ENCODE measurements at regions not wholly inside any gene's neighbourhood (a gene's known extent, or its start where the extent isn't known, plus 50 kb on each side); places are given as distances from the start of the nearest gene placed in this dataset.

- H3K36me3 ChIP-seq: no peaks in the 10 kb centered on the region
- no peak for DNase-seq
- no peak overlapping the region for H3K4me3 ChIP-seq
- no peaks in the 10 kb centered on the region for H3K9me3 ChIP-seq
- intact Hi-C loops (cut with DNase I; ENCODE audit: low total_unique reads): no loop called here
- H3K4me1 ChIP-seq: no peaks in the 10 kb centered on the region
- no peaks in the 10 kb centered on the region for H3K27me3 ChIP-seq
- no peak for TF ChIP-seq POLR2A (IDR thresholded peaks at IDR 0.05)
- H3K27ac ChIP-seq: no peak overlapping the region
Measured at GRCh38 chr1:82273816-82274215, 473.1 kb downstream of the ADGRL2 start.

GRCh38 chr1:82269431-82269830 is 468.7 kb downstream of the ADGRL2 start:
- Histone ChIP-seq H3K27ac (no peak overlapping the region), H3K9me3 (no peaks in the 10 kb centered on the region), H3K4me3 (no peak overlapping the region), H3K4me1 (no peaks in the 10 kb centered on the region), H3K36me3 (no peaks in the 10 kb centered on the region), H3K27me3 (no peaks in the 10 kb centered on the region)
- intact Hi-C loops (cut with DNase I; ENCODE audit: low total_unique reads): no loop called here
- TF ChIP-seq POLR2A (IDR thresholded peaks at IDR 0.05): no peak
- no peak for TF ChIP-seq CTCF (IDR thresholded peaks at IDR 0.05)
- DNase-seq: no peak

DNA sequence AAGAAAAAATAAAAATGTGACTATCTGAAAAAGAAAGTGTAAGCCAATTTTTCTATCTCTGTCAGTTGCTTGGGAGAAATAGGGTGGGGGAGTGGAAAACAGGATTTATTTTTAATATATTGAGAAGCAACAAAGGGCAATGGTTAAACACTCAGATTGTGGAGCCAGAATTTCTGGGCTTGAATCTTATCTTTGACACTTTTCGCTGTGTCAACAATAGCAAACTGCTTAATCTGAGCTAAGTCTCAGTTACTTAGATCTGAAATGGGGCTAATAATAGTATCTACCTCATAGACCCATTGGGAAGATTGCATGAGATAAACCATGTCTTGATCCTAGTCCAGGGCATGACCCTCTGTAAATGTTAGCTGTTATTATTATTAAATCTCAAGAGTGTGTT is 468.1 kb downstream of the ADGRL2 start:
- Histone ChIP-seq H3K36me3 (no peaks in the 10 kb centered on the region), H3K4me3 (no peak overlapping the region), H3K9me3 (no peaks in the 10 kb centered on the region), H3K27me3 (no peaks in the 10 kb centered on the region), H3K27ac (no peak overlapping the region), H3K4me1 (no peaks in the 10 kb centered on the region)
- intact Hi-C loops (cut with DNase I; ENCODE audit: low total_unique reads): no loop called here
- DNase-seq: no peak
- TF ChIP-seq POLR2A (IDR thresholded peaks at IDR 0.05) (no peak), CTCF (IDR thresholded peaks at IDR 0.05) (no peak)

- intact Hi-C loops (cut with DNase I; ENCODE audit: low total_unique reads): no loop called here
Measured at GRCh38 chr1:82266351-82266750, 465.6 kb downstream of the ADGRL2 start.

DNA sequence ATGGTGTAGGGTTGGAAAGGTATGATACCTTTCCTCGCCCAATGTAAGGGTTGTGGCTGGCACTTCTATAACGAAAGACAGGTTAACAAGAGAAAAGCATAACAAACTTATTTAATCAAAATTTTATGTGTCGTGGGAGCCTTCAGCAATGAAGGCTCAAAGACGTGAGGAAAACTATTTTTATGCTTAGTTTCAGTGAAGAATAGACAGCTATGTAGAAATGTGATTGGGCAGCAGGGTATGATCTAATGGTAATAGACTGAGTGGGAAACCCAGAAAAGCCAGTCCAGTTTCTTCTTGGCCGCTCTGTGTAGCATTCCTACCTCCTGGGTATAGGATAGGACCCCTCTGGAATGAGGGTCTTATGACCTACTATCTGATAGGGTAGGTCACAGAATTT is 464.7 kb downstream of the ADGRL2 start:
- no peaks in the 10 kb centered on the region for H3K9me3 ChIP-seq

More at GRCh38 chr1:82266351-82266750, 465.6 kb downstream of the ADGRL2 start:
- Histone ChIP-seq H3K4me1 (no peaks in the 10 kb centered on the region), H3K36me3 (no peaks in the 10 kb centered on the region), H3K4me3 (no peak overlapping the region), H3K9me3 (no peaks in the 10 kb centered on the region), H3K27ac (no peak overlapping the region), H3K27me3 (no peaks in the 10 kb centered on the region)
- DNase-seq: no peak
- no peak for TF ChIP-seq POLR2A (IDR thresholded peaks at IDR 0.05)
- TF ChIP-seq CTCF (IDR thresholded peaks at IDR 0.05): no peak

More for the DNA sequence above, 464.7 kb downstream of the ADGRL2 start:
- H3K27me3 ChIP-seq: no peaks in the 10 kb centered on the region
- H3K36me3 ChIP-seq: no peaks in the 10 kb centered on the region
- TF ChIP-seq CTCF (IDR thresholded peaks at IDR 0.05): no peak
- TF ChIP-seq POLR2A (IDR thresholded peaks at IDR 0.05): no peak
- intact Hi-C loops (cut with DNase I; ENCODE audit: low total_unique reads): no loop called here
- no peaks in the 10 kb centered on the region for H3K4me1 ChIP-seq
- DNase-seq: no peak
- H3K4me3 ChIP-seq: no peak overlapping the region
- no peak overlapping the region for H3K27ac ChIP-seq

All from uterus (tissue), 3 donors.